ENCODE measurements at regions not wholly inside any gene's neighbourhood (a gene's known extent, or its start where the extent isn't known, plus 50 kb on each side); places are given as distances from the start of the nearest gene placed in this dataset.
"Not testable (repeated sequence)": the region's sequence is repeated elsewhere in the genome, so short reads cannot be mapped to it uniquely, and the experiment has no call there.

GRCh38 chr3:51588724-51589123 lies 50.2 kb downstream of the RAD54L2 start:
- no peak for DNase-seq

GRCh38 chr3:51591231-51591630 lies 52.7 kb downstream of the RAD54L2 start:
- DNase-seq: peak; percentile 60

GRCh38 chr3:51593697-51594096 lies 55.2 kb downstream of the RAD54L2 start:
- DNase-seq: no peak

GRCh38 chr3:51599638-51600037 lies 61.1 kb downstream of the RAD54L2 start:
- DNase-seq: not testable (repeated sequence)

- no peak for DNase-seq
Observed at GRCh38 chr3:51604212-51604611, 65.7 kb downstream of the RAD54L2 start.

GRCh38 chr3:51605938-51606337 lies 65.1 kb upstream of the TEX264 start:
- no peak for DNase-seq

- not testable (repeated sequence) for DNase-seq
Observed at GRCh38 chr3:51606871-51607270, 64.2 kb upstream of the TEX264 start.

- not testable (repeated sequence) for DNase-seq
Observed at GRCh38 chr3:51607591-51608325, 63.3 kb upstream of the TEX264 start.

- DNase-seq: no peak
Observed at GRCh38 chr3:51610708-51611107, 60.3 kb upstream of the TEX264 start.

GRCh38 chr3:51617597-51617996 lies 53.5 kb upstream of the TEX264 start:
- DNase-seq: no peak

- peak; percentile 28 for DNase-seq
Observed at GRCh38 chr3:51618038-51618437, 53.0 kb upstream of the TEX264 start.

GRCh38 chr3:51618496-51618895 lies 52.6 kb upstream of the TEX264 start:
- no peak for DNase-seq

GRCh38 chr3:51619983-51620382 lies 51.1 kb upstream of the TEX264 start:
- no peak for DNase-seq

- DNase-seq: peak; percentile 42
Observed at GRCh38 chr3:51620543-51620942, 50.5 kb upstream of the TEX264 start.

GRCh38 chr3:51621091-51621892 lies 49.8 kb upstream of the TEX264 start:
- no peak for DNase-seq
